ENCODE measurements at regions not wholly inside any gene's neighbourhood (a gene's known extent, or its start where the extent isn't known, plus 50 kb on each side); places are given as distances from the start of the nearest gene placed in this dataset.

DNA sequence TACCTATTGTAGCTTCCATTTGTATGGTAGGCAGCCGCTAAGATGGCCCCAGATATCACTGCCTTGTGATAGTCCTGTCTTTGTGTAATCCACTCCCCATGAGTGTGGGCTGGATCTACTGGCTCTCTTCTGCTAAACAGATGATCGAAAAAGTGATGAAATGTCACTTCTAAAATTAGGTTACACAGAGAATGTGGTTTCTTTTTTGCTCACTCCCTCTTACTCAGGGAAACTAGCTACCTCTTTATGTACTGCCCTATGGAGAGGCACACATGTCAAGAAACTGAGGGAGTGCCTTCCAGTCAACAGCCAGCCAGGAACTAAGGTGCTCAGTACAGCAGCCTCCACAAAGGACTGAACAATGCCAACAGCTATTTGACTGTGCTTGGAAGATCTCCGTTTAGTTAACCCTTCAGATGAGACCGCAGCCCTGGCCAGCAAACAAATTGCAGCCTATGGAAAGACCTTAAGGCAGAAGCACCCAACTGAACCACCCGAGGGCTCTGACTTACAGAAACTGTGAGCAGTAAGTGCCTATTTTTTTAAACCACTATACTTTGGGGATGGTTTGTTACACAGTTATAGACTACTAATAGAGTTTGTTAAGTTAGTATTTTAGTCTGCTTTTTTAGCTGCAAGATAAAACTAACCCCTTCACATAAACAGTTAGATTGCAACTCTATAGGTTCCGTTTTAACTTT, 113.2 kb upstream of the MAF start:
- DNase-seq (ENCODE audit: low read depth): no peak

DNA sequence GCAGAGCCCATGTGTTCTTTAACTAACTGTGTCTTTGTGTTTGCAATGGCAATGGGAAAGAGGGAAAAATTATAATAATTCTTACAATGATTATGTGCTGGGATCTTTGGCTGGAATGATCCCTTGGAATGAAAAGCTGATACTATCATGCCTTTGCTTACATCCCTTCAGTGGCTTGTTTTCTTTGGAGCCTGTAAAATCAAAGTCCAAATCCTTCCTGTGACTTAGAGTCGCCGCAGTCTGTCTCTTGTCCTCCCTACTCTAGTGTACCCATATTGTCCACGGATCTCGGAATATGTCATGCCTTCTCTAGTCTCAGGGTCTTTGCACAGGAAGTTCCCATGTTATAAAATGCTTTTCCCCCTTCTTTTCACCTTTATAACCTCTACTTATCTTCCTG, 111.7 kb upstream of the MAF start:
- DNase-seq (ENCODE audit: low read depth): no peak

DNA sequence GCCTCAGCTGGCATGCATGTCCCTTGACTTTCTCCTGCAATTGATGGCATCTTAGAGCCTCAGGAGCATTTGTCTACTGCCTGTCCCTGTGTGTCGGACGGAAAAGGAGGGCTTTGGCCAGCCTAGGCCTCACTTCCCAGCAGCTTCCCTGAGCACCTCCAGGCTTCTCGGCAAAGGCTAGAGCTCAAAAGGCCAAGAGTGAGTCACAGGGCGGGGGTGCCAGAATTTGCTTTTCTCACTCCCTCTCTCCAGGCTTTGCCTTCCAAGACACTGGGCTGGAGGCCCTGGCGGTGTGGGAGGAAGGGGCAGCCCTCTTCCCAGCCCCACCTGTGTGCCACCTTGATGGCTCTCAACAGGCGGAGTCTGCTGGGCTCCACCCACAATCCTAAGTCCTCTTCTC, 107.3 kb upstream of the MAF start:
- no peak for DNase-seq (ENCODE audit: low read depth)

DNA sequence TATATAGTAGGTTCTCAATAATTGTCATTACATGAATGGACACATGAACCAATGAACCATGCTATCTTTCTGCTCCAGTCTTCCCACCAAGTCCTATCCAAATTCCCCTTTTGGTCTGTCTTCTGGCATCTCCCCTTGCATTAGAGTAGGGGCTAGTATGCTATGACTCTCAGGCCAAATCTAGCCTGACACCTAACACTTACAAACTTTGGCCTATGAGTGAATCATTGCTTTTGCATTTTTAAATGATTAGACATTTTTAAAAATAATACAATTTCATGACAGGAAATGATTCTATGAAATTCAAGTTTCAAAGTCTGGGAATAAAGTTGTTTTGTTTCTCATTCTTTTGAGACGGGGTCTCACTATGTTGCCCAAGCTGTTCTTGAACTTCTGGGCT, 102.5 kb upstream of the MAF start:
- DNase-seq (ENCODE audit: low read depth): no peak

DNA sequence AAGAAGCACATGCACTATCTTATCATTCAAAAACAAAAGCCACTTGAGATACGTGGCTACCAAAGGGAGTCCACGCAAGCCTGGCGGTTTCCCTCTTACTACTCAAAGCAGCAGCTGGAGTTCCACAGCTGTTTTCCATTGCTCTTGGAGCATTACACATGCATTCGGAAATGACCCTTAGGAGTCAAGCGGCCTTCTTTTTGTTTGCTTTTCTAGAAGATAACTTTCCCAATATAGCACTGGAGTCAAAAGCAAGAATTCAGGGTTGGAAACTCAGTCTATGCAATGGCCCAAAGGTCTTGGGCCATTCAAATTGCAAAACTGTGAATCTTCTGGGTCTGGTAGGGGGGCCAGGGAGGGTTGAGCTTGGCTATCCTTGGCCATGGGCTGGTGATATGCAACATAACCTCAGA, 97.8 kb upstream of the MAF start:
- no peak for DNase-seq (ENCODE audit: low read depth)

DNA sequence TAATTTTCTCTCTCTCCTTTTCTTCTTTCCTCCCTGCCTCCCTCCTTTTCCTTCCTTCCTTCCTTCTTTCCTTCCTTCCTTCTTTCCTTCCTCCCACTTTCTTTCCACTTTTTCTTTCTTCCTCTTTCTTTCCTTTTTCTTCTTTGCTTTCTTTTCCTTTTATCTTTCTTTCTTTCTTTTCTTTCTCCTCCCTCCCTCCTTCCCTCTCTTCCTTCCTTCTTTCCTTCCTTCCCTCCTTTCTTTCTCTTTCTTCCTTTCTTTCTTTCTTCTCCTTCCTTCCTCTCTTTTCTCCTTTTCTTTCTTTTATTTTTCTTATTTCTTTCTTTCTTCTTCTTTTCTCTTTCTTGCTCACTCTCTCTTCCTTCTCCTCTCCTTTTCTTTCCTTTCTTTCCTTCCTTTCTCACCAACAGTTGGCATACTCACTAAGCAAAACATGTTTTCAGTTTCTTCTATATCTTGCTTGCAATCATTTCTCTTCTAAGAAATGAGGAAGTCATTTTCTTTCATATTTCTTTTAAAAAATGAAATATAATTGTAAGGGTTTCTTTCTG, 97.1 kb upstream of the MAF start:
- DNase-seq (ENCODE audit: low read depth): no peak

DNA sequence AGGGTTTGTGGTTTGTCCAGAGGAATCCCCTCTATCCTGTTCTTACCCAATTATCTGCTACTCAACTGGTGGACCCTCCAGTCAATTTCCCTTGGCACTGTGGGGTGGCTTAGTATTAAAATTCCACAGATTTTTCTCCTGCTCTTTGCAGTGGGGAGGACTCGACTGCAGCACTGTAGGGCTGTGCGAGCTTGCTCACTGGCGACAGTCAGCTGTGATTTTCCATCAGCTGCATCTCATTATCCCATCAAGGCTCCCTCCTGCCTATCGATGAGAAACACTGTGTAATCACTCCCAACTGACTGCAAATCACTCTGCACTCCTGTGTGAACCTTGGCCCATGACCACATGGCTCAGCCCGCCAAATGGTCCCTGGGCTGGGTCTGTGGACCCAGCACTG, 90.5 kb upstream of the MAF start:
- DNase-seq (ENCODE audit: low read depth): no peak

DNA sequence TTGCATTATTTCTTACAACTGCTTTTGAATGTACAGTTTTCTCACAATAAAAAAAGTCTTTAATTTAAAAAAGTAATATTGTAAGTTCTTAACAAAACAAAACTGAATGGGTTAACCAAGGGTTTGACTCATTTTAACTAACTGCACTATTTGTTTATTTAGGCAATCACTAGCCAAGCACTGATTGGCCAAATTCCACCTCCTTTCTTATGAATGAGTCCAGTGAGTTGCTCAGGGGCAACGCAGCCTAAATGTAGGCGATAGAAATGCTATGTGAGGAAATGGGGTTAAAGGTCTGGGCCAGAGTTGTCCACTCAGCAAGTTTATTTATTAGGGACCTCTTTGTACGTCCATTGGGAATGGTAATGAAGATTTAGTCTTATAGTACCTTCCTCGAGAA, 89.6 kb upstream of the MAF start:
- no peak for DNase-seq (ENCODE audit: low read depth)

DNA sequence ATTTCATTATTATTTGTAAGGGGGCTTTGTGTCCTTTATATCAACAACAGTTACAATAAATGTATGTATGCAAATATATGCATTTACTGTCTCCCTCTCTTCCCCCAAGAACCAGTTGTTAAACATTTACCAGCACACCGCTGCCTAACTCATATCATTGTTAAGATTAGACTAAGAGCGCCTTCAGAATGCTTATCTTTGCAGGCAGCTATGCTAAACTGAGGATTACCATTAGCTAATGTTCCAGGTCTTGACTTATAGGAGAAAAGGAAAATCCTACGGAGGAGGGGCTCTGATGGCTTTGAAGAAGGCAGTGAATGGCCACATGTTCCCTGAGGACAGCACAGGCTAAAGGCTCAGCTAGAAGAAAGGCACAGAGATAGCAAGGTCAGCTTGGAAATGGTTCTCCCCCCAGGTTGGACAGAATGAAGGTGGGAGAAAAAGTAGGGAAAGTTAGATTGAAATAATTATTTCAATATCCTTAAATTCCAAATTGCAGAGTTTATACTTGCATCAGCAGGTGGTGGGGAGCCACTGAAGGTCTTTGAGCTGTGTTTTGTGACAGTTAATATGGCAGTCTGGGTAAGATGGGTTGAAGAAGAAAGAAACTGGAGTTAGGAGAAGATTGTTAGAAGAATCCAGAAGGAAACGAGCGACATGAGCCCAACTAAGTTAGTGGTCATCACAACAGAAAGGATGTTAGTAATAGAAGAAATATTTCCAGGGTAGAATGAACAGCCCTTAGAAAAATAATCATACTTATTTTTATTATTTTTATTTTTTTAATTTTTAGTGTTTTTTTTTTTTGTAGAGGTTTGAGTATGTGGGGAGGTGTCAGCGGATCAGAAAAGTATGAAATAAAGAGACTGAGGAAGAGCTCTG, 87.0 kb upstream of the MAF start:
- no peak for DNase-seq (ENCODE audit: low read depth)

DNA sequence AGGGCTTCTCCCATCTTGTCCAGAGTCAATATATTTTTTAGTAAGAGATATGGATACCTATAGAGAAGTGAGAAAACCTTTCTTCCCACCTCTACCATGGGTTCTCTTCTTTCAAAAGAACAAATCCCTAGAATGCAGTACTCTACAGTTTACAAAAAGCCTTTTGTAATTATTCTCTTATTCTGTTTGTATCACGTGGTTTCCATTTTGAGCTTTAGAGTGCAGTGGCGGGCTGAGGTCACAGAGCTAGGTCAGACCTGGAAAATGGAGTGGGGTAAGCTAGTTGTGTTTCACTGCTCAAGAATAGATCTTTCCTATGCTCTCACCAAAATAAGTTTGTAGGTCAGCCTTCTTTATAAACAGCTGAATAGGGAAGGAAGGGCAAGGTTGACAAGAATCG, 85.3 kb upstream of the MAF start:
- DNase-seq (ENCODE audit: low read depth): no peak

DNA sequence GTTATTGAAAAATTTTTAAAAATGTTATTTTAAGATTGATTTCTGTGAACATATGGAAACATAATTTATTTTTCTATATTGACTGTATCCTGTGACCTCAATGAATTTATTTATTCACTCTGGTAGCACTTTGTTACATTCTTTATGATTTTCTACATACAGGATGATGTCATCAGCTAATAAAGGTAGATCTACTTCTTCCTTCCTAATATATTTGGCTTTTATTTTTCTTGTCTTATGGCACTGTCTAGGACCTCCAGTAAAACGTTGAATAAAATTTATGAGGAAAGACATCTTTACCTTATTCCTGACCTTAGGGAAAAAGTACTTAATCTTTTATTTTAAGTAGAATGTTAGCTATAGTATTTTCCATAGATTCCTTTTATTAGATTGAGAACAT, 78.8 kb upstream of the MAF start:
- DNase-seq (ENCODE audit: low read depth): no peak

DNA sequence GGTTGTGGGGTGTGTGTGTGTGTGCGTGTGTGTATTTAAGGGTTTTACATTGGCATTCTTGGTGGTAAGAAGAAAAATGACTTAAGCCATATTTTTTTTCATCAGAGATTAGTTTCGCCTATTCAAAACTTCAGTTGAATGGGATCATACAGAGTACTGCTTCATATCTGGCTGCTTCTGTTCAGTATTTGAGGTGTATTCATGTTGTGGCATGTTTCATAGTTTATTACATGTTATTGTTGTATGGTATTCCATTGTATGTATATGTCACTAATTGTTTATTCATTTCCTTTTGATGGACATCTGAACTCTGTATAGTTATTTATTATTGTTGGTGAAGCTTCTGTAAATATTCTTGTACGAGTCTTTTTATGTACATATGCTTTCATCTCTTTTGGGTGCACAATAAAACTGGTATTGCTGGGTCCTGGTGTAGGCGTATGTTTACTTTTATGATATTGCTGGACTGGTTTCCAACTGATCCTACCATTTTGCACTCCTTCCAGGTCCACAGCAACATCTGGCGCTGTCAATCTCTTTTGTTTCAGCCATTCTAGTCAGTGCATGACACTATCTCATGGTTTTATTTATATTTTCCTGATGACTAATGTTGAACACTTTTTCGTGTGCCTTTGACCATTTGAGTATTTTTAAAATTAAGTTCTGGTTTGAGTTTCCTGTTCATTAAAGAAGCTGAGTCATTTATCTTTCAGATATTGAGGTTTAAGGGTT, 77.4 kb upstream of the MAF start:
- DNase-seq (ENCODE audit: low read depth): no peak

DNA sequence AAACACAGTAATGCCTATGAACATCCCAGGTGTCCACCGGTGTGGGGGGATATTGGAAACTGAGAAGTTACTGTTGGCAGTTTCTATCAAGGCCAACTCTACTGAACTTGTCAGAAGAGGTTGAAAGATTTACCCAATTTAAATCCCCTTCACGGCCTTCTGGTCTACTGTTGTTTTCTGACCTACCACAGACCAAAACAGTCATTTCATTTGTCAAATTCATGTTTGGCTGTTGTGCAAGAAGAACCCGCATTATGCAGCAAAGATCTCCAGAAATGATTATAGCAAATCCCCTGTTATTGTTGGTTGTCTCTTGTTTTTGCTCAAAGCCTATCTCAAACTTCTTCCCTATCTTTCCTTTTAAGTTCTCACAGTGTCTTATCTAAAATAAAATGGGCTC, 73.1 kb upstream of the MAF start:
- DNase-seq (ENCODE audit: low read depth): no peak

DNA sequence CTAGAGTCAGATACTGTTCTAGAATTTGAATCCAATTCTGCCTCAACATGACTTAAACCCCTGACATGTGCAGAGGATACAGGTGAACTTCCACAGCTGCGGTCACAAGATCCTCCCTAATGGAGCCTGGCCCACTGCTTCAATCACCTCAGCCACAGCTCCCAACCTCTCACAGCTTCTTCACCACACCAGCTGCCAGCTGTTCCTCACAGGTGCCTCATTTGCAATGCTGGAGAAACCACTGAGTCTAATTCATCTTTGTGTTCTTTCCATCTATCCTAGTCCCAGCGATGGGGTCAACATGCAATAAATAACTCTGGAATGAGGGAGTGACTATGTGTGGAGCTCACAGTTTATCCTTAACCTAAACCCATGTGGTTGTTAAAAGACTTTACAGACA, 72.0 kb upstream of the MAF start:
- DNase-seq (ENCODE audit: low read depth): no peak

DNA sequence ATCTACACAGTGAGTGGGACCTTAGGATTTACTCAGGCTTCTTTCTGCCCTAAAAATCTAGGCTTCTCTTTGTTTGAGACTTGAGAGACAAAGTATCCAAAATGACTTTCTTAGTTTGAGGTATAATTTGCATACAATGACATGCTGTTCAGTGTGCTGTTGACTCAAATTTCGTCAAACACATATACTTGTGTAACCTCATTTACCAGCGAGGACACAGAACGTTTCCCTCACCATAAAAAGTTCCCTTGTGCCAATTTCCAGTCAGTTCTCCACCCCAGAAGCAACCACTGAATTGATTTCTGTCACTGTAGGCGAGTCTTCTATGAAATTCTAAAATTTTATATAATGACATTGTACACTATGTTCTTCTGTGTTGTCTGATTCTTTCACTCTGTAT, 68.0 kb upstream of the MAF start:
- no peak for DNase-seq (ENCODE audit: low read depth)

DNA sequence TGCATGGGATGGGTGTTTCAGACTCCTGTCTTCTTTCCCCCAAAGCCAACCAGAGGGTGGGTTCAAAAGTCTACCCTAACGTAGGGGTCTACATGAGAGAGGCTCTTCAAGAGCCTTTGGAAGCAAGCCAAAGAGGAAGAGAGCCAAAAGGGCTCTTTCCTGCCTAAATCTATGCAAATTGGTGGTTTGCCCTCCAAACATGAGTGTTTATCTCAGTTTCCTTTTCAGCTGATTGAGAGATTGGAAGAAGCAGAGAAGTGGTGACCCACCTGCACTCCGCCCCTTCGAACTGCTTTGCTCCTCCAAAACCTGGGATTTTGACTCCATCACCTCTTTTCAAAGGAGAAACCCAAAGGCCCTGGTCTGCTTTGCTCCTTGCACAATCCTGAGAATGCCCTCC, 65.4 kb upstream of the MAF start:
- no peak for DNase-seq (ENCODE audit: low read depth)

DNA sequence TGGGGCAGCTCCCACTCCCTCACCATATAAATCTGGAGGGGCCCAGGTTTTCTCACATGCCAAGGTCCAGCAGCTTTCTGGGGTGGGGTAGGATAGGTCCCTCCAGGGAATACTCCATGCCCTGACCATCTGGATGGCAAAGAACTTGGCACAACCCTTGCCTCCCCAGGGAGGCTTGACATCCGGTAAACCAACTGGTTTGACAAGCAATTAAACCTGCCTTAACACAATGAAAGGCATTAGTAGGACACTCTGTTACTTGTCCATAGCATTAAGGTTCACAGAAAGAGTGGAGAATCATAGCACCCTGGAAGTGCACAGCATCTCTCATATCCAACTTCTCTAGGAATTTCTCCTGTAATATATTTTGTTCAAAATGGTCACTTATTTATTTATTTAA, 63.9 kb upstream of the MAF start:
- DNase-seq (ENCODE audit: low read depth): no peak

DNA sequence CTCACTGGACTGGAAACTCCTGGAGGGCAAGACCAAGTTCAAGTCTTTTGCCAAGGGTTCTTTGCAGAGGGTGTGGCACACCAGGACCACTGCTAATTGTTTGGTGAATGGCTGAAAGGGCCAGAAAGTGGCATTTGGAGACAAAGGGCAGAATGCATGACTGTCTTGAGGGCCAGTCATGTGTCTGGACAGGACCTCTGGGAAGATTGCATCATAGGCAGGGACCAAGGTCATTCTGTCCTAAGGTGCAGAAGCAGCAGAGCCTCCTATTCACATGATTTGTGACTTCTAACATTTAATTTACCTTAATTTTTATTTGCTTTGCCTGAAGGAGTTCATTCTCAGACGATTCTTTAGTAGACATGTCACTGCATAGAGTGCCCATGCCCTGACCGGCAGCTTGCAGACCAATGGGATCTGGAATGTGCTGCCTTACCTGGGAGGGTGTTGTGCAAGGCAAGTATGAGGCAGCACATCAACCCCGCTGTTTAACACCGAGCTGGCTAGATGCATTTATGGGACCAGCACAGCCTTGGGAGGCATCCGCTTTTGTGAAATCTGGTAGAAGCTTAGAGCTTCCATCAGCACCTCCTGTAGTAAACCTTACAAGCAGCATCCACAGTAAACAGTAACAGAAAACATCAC, 62.3 kb upstream of the MAF start:
- no peak for DNase-seq (ENCODE audit: low read depth)

DNA sequence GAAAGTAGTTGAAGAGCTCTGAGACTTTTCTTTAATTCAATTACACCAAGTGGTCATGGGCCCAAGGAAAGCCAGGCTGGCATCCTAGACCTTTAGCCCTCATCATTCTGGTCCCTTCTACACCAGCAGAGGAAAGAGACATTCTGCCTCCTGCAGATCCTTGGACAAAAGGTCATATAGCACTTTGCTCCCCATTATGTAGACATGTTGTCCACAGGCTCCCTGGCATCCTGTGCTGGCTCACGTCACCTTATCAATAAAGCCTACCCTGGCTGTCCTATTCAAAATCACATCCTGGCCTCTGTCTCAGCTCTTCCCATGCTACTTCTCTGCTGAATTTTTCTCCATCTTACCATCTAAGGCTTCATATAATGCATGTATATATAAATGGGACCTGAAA, 61.6 kb upstream of the MAF start:
- no peak for DNase-seq (ENCODE audit: low read depth)

DNA sequence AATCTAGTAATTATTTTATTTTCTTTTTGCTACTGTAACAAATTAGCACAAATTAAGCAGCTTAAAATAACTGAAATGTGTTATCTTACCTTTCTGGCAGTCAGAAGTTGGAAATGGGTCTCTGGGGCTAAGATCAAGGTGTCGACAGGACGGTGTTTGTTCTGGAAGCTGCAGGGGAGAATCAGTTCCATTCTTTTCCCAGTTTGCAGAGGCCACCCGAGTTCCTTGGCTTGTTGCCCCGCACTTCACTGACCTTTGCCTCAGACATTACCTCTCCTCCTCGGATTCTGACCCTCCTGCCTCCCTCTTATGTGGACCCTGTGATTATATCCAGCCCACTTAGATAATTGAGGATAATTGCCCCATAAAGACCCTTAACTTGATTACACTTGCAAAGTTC, 61.0 kb upstream of the MAF start:
- no peak for DNase-seq (ENCODE audit: low read depth)

DNA sequence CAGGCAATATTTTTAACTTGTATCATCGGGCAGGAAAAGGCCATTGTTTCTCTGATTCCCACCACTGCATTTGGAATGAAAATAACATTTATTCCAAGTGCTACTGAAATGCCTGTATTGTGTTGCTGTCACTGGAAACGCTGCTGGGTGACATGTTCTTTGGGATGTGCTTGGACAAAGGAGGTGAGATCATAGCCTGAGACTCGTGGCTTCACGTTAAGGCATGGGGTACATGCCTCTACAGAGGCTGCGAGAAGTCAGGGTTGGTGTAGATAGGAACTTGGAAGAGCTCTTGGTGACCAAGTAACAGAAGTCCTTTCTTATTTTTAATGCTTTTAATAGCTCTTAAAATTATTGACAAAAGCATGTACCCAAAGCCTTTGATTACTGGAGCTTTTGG, 58.8 kb upstream of the MAF start:
- DNase-seq (ENCODE audit: low read depth): no peak

DNA sequence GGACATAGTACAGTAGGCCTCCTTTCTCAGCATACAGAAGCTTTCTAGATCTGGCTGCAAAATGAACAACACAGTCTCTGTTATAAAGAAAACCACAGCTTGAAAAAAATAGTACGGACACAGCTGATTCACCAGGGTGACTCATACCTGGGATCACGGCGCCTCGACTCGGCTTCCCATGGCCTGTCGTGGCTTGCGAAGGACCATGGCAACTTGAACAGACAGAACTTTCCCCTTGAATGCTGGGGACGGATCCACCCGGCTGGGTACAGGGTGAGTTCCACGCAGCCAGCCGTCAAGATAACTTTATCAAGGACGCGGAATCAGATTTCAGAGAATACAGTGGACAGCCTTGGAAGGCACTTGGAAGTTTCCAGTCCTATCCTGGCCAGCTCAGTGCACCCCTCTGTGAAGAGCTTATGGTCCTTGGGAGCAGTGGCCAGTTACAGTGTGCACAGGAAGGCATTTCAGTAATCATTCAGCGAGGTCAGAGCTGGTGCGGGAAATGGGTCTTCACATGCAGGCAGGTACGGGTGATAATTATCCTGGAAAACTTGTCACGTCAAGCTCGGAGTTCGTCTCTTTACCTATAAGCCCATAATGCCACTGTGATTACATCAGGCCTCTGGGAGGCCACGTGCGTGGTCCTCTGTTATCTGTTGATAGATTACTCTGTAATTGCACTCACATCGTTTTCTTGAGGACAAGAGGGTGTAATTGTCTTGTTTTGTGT, 57.9 kb upstream of the MAF start:
- no peak for DNase-seq (ENCODE audit: low read depth)

Measured in activated T-helper 1 cell treated with Interleukin-2 at 50 U/mL for 16 hours (primary cell).